ENCODE measurements at regions not wholly inside any gene's neighbourhood (a gene's known extent, or its start where the extent isn't known, plus 50 kb on each side); places are given as distances from the start of the nearest gene placed in this dataset.
"Not testable (repeated sequence)": the region's sequence is repeated elsewhere in the genome, so short reads cannot be mapped to it uniquely, and the experiment has no call there.

GRCh38 chr5:115428248-115428647 lies 116.3 kb downstream of the FEM1C start:
- no peaks in the 10 kb centered on the region for H3K36me3 Mint-ChIP-seq (ENCODE audit: low read depth)
- peaks cover 1% of the 10 kb centered on the region for H3K27me3 Mint-ChIP-seq
- CTCF ChIA-PET: no interaction called here
- intact Hi-C loops (cut with micrococcal nuclease): no loop called here
- ATAC-seq (ENCODE audit: low read depth) (no peak), DNase-seq (no peak)
- H3K27ac Mint-ChIP-seq: no peak overlapping the region
- no peak for TF ChIP-seq CTCF (IDR thresholded peaks at IDR 0.05)
- no peaks in the 10 kb centered on the region for H3K9me3 Mint-ChIP-seq
- no peak overlapping the region for H3K4me3 Mint-ChIP-seq
- H3K4me1 Mint-ChIP-seq: peaks cover 2% of the 10 kb centered on the region
- POLR2A ChIA-PET: no interaction called here

- no peak overlapping the region for H3K27ac Mint-ChIP-seq
- no peaks in the 10 kb centered on the region for H3K36me3 Mint-ChIP-seq (ENCODE audit: low read depth)
- H3K4me1 Mint-ChIP-seq: no peaks in the 10 kb centered on the region
- peaks cover 1% of the 10 kb centered on the region for H3K27me3 Mint-ChIP-seq
- DNase-seq: no peak
- no peak for TF ChIP-seq CTCF (IDR thresholded peaks at IDR 0.05)
- ChIA-PET CTCF (no interaction called here), POLR2A (no interaction called here)
- intact Hi-C loops (cut with micrococcal nuclease): no loop called here
- H3K9me3 Mint-ChIP-seq: no peaks in the 10 kb centered on the region
- H3K4me3 Mint-ChIP-seq: no peak overlapping the region
- no peak for ATAC-seq (ENCODE audit: low read depth)
These were observed 120.1 kb downstream of the FEM1C start for GRCh38 chr5:115424446-115424845.

- H3K27ac Mint-ChIP-seq: no peak overlapping the region
- CTCF ChIA-PET: no interaction called here
- no peak overlapping the region for H3K4me3 Mint-ChIP-seq
These were observed 120.5 kb downstream of the FEM1C start for GRCh38 chr5:115424030-115424429.

GRCh38 chr5:115423541-115423940 lies 121.0 kb downstream of the FEM1C start:
- ChIA-PET POLR2A (no interaction called here), CTCF (no interaction called here)
- H3K36me3 Mint-ChIP-seq (ENCODE audit: low read depth): no peaks in the 10 kb centered on the region
- H3K4me3 Mint-ChIP-seq: no peak overlapping the region
- H3K27ac Mint-ChIP-seq: no peak overlapping the region
- H3K4me1 Mint-ChIP-seq: no peaks in the 10 kb centered on the region
- H3K27me3 Mint-ChIP-seq: peaks cover 1% of the 10 kb centered on the region
- H3K9me3 Mint-ChIP-seq: no peaks in the 10 kb centered on the region
- DNase-seq: no peak
- intact Hi-C loops (cut with micrococcal nuclease): no loop called here
- ATAC-seq (ENCODE audit: low read depth): no peak
- no peak for TF ChIP-seq CTCF (IDR thresholded peaks at IDR 0.05)

More at GRCh38 chr5:115424030-115424429, 120.5 kb downstream of the FEM1C start:
- no peaks in the 10 kb centered on the region for H3K4me1 Mint-ChIP-seq
- ATAC-seq (ENCODE audit: low read depth): no peak
- H3K9me3 Mint-ChIP-seq: no peaks in the 10 kb centered on the region
- H3K36me3 Mint-ChIP-seq (ENCODE audit: low read depth): no peaks in the 10 kb centered on the region
- DNase-seq: no peak
- H3K27me3 Mint-ChIP-seq: peaks cover 1% of the 10 kb centered on the region
- intact Hi-C loops (cut with micrococcal nuclease): no loop called here
- TF ChIP-seq CTCF (IDR thresholded peaks at IDR 0.05): no peak
- POLR2A ChIA-PET: no interaction called here

GRCh38 chr5:115423051-115423450 lies 121.5 kb downstream of the FEM1C start:
- DNase-seq (no peak), ATAC-seq (ENCODE audit: low read depth) (no peak)
- H3K4me1 Mint-ChIP-seq: no peaks in the 10 kb centered on the region
- H3K27ac Mint-ChIP-seq: no peak overlapping the region
- H3K9me3 Mint-ChIP-seq: no peaks in the 10 kb centered on the region
- H3K27me3 Mint-ChIP-seq: peaks cover 1% of the 10 kb centered on the region
- POLR2A ChIA-PET: no interaction called here
- H3K4me3 Mint-ChIP-seq: no peak overlapping the region
- H3K36me3 Mint-ChIP-seq (ENCODE audit: low read depth): no peaks in the 10 kb centered on the region
- TF ChIP-seq CTCF (IDR thresholded peaks at IDR 0.05): no peak
- intact Hi-C loops (cut with micrococcal nuclease): no loop called here
- CTCF ChIA-PET: no interaction called here

- CTCF ChIA-PET: not testable (repeated sequence)
These were observed 123.8 kb downstream of the FEM1C start for GRCh38 chr5:115420812-115421211.

More at GRCh38 chr5:115420812-115421211, 123.8 kb downstream of the FEM1C start:
- intact Hi-C loops (cut with micrococcal nuclease); H3K9me3 Mint-ChIP-seq; H3K27ac Mint-ChIP-seq; POLR2A ChIA-PET; H3K27me3 Mint-ChIP-seq; H3K36me3 Mint-ChIP-seq (ENCODE audit: low read depth); H3K4me3 Mint-ChIP-seq; ATAC-seq (ENCODE audit: low read depth); H3K4me1 Mint-ChIP-seq; DNase-seq: not testable (repeated sequence)

Data from activated B cell treated with CpG ODN at 0.5 μM for 24 hours (primary cell).